ENCODE measurements at regions not wholly inside any gene's neighbourhood (a gene's known extent, or its start where the extent isn't known, plus 50 kb on each side); places are given as distances from the start of the nearest gene placed in this dataset.

DNA sequence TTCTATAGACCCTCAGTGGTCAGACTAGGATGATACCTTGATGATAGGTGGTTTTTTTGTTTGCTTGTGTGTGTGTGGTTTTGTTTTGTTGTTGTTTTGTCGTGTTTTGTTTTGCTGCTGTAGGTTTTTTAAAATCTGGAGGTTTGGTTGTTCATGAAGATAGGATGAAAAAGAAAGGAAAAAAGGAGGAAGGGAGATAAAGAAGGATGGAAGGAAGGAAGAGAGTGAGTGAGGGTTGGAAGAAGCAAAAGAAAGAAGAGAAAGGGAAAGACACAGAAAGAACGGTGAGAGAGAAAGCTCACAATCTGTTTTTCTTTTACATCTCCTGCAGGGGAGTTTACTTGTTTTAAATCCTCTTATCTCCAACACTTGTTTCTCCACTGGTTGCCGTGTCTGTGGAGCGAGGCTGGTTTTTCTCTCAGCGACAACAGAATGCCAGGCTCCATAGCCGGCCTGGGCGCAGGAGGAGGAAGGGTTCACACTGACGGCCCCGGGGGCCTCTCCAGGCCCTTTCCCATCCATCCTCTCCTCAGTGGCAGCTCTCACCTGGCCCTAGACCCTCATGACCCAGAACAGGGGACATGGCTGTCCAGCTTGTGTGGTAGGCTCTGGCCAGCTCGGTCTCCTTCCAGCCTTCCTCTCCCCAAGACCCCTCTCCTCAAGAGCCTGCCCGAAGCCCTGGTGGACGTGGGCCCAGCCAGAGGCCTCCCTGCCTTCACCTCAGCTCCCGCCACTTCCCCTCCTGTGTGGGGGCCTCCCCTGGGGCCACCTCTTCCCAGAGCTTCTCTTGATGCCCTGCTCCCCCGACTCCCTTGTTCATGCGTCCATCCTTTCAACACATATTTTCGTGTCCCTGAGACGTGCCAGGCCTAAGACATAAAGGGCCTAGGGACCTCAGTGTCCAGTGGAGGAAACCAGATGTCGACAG lies 168.4 kb downstream of the VEGFA start:
- H3K27me3 ChIP-seq (ENCODE audit: insufficient read depth, low read length) = no peaks in the 10 kb centered on the region
- H2AFZ ChIP-seq (ENCODE audit: low read length) = no peak overlapping the region
- H3K79me2 ChIP-seq (ENCODE audit: insufficient read depth, low read length) = no peaks in the 10 kb centered on the region
- H4K20me1 ChIP-seq (ENCODE audit: insufficient read depth, low read length) = no peaks in the 10 kb centered on the region
- H3K27ac ChIP-seq (ENCODE audit: low read depth, low read length) = no peak overlapping the region
- no peak overlapping the region for H3K4me2 ChIP-seq (ENCODE audit: insufficient read depth, low read length)
- H3K36me3 ChIP-seq (ENCODE audit: insufficient read depth, low read length) = no peaks in the 10 kb centered on the region
- H3K4me3 ChIP-seq (ENCODE audit: insufficient read depth, low read length) = no peak overlapping the region
- TF ChIP-seq, protein P1, sequence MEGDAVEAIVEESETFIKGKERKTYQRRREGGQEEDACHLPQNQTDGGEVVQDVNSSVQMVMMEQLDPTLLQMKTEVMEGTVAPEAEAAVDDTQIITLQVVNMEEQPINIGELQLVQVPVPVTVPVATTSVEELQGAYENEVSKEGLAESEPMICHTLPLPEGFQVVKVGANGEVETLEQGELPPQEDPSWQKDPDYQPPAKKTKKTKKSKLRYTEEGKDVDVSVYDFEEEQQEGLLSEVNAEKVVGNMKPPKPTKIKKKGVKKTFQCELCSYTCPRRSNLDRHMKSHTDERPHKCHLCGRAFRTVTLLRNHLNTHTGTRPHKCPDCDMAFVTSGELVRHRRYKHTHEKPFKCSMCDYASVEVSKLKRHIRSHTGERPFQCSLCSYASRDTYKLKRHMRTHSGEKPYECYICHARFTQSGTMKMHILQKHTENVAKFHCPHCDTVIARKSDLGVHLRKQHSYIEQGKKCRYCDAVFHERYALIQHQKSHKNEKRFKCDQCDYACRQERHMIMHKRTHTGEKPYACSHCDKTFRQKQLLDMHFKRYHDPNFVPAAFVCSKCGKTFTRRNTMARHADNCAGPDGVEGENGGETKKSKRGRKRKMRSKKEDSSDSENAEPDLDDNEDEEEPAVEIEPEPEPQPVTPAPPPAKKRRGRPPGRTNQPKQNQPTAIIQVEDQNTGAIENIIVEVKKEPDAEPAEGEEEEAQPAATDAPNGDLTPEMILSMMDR (IDR thresholded peaks at IDR 0.05; ENCODE audit: extremely low read depth, low read depth, low read length) = no peak
- DNase-seq (ENCODE audit: insufficient read length, low spot score, missing footprints) = no peak
- no peaks in the 10 kb centered on the region for H3K4me1 ChIP-seq (ENCODE audit: insufficient read depth, low read length)
- H3K9me3 ChIP-seq (ENCODE audit: low read depth, low read length) = no peaks in the 10 kb centered on the region

DNA sequence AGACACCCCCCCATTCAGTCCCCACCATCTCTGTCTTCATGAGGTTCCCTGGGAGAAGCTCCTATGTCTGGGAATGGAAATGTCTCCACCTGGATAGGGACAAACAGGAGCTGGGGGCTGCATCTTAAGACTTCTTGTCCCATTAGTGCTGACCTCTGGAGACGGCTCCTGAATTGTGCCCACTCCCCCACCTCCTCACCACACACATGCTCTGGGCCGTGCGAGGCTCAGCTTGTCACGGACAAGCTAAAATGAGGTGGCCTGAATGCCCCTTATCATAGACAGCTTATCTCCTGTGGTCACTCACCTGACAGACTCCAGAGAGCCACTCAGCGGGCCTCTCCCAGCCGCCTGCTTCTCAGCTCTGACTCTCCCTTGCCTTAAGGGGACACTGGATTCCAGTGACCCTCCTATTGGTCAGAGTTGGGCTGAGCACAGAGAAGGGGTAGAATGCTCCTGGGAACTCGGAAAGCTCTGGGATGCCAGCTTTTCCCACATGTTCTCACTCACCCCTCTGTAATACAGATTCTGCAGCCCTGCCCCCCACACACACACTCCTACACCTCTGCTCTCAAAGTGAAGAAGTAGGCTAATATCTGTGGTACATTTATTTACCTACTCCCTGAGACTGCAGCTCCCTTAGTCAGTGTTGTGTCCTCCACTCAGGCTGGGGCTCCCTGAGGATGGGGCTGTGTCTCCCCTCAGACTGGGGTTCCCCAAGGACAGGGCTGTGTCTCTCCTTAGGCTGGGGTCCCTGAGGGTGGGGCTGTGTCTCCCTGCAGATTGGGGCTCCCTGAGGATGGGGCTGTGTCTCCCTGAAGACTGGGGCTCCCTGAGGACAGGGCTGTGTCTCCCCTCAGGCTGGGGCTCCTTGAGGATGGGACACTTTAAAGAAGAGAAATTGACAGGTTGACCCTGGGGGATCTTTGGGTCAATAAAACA lies 167.5 kb downstream of the VEGFA start:
- Histone ChIP-seq H3K27ac (ENCODE audit: low read depth, low read length) (no peak overlapping the region), H3K4me2 (ENCODE audit: insufficient read depth, low read length) (no peak overlapping the region), H4K20me1 (ENCODE audit: insufficient read depth, low read length) (no peaks in the 10 kb centered on the region), H3K79me2 (ENCODE audit: insufficient read depth, low read length) (no peaks in the 10 kb centered on the region), H3K9me3 (ENCODE audit: low read depth, low read length) (no peaks in the 10 kb centered on the region), H3K4me1 (ENCODE audit: insufficient read depth, low read length) (no peaks in the 10 kb centered on the region), H3K4me3 (ENCODE audit: insufficient read depth, low read length) (no peak overlapping the region), H3K27me3 (ENCODE audit: insufficient read depth, low read length) (no peaks in the 10 kb centered on the region), H3K36me3 (ENCODE audit: insufficient read depth, low read length) (no peaks in the 10 kb centered on the region), H2AFZ (ENCODE audit: low read length) (no peak overlapping the region)
- peak; percentile 27 for DNase-seq (ENCODE audit: insufficient read length, low spot score, missing footprints)
- TF ChIP-seq, protein P1 (IDR thresholded peaks at IDR 0.05; ENCODE audit: extremely low read depth, low read depth, low read length) = no peak

DNA sequence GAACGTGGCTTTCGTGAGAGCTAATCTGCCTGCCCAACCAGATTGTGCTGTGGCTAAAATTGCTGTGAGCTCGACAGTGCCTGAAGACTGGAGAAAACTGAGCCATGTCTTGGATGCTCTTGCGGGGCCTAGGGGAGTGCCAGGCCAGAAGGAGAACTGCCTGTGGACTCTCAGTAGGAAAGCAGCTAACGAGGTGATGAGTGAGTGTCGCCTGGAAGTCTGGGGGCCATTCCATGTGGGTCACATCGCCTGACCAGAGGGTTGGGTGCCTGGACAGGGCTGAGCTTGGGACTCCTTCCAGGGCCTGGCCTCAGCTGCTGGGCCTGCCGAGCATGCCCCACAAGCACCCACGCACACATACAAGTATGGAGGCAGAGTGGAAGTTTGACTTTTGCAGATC lies 166.5 kb downstream of the VEGFA start:
- H3K4me1 ChIP-seq (ENCODE audit: insufficient read depth, low read length) = no peaks in the 10 kb centered on the region
- no peaks in the 10 kb centered on the region for H4K20me1 ChIP-seq (ENCODE audit: insufficient read depth, low read length)
- no peak overlapping the region for H3K27ac ChIP-seq (ENCODE audit: low read depth, low read length)
- H3K79me2 ChIP-seq (ENCODE audit: insufficient read depth, low read length) = no peaks in the 10 kb centered on the region
- no peaks in the 10 kb centered on the region for H3K9me3 ChIP-seq (ENCODE audit: low read depth, low read length)
- H3K36me3 ChIP-seq (ENCODE audit: insufficient read depth, low read length) = no peaks in the 10 kb centered on the region
- peak; percentile 30 for DNase-seq (ENCODE audit: insufficient read length, low spot score, missing footprints)
- no peaks in the 10 kb centered on the region for H3K27me3 ChIP-seq (ENCODE audit: insufficient read depth, low read length)
- no peak overlapping the region for H2AFZ ChIP-seq (ENCODE audit: low read length)
- H3K4me2 ChIP-seq (ENCODE audit: insufficient read depth, low read length) = no peak overlapping the region
- TF ChIP-seq, protein P1 (IDR thresholded peaks at IDR 0.05; ENCODE audit: extremely low read depth, low read depth, low read length) = no peak
- H3K4me3 ChIP-seq (ENCODE audit: insufficient read depth, low read length) = no peak overlapping the region

All from osteoblast (primary cell).